Breast epithelium (tissue), 4 donors: ENCODE measurements at regions not wholly inside any gene's neighbourhood (a gene's known extent, or its start where the extent isn't known, plus 50 kb on each side); places are given as distances from the start of the nearest gene placed in this dataset.
"Not testable (repeated sequence)": the region's sequence is repeated elsewhere in the genome, so short reads cannot be mapped to it uniquely, and the experiment has no call there.

Experiments
- DNase-seq, 2 donors: peaks; one replicate each; pipeline ENCODE4 v3.0.0-alpha.2; 2019; ENCODE audit warnings: low spot score in 2 of 2
- H3K27ac ChIP-seq, 2 donors: fragments of 200-600 bp; sonication (generic) in 1 of 2; one replicate each; pipeline ENCODE4 v1.5.1; 2016 to 2019; ENCODE audit warnings: mild to moderate bottlenecking in 1 of 2
- H3K27me3 ChIP-seq, 2 donors: fragments of 200-600 bp; sonication (generic) in 1 of 2; one replicate each; pipeline versions ENCODE4 v1.5.1 to v1.6.0; 2017 to 2019; ENCODE audit warnings: control low read depth in 1 of 2, mild to moderate bottlenecking in 1 of 2
- H3K36me3 ChIP-seq: fragments of 200-600 bp; one replicate; pipeline ENCODE4 v1.5.1; 2019
- H3K4me1 ChIP-seq, 2 donors: fragments of 200-600 bp; sonication (generic); one replicate each; pipeline ENCODE4 v1.5.1; 2016 to 2019; ENCODE audit warnings: control low read depth in 1 of 2
- H3K4me3 ChIP-seq, 3 donors: fragments of 200-600 bp; sonication (generic); 1 replicate in 2 of 3; 2 replicates in 1 of 3; pipeline ENCODE4 v1.5.1; 2016 to 2019; ENCODE audit warnings: mild to moderate bottlenecking in 3 of 3, moderate library complexity in 2 of 3
- H3K9me3 ChIP-seq, 2 donors: fragments of 200-600 bp; sonication (generic) in 1 of 2; one replicate each; pipeline ENCODE4 v1.5.1; 2016 to 2019; ENCODE audit warnings: control low read depth in 1 of 2
- CTCF ChIP-seq, 3 donors: fragments of 450-650 bp; IDR thresholded peaks; one replicate each; pipeline ENCODE4 v1.5.1; 2016 to 2017; ENCODE audit warnings: antibody characterized with exemption in 3 of 3, mild to moderate bottlenecking in 3 of 3, moderate library complexity in 3 of 3
- POLR2A ChIP-seq: fragments of 450-650 bp; IDR thresholded peaks from one replicate; pipeline ENCODE4 v1.6.1; 2016; ENCODE audit warnings: antibody characterized with exemption, mild to moderate bottlenecking, moderate library complexity
- POLR2AphosphoS5 ChIP-seq, 3 donors: sonication (generic); formaldehyde crosslinking; IDR thresholded peaks; one replicate each; pipeline ENCODE4 v1.6.1; 2017; ENCODE audit warnings: antibody characterized with exemption in 3 of 3
- intact Hi-C: fragments of 100-400 bp; cut with DNase I; formaldehyde crosslinking; loops from one replicate; pipeline ENCODE4 v1.15.1; 2023; ENCODE audit warnings: low total_unique reads

- no peak for TF ChIP-seq POLR2A
- TF ChIP-seq CTCF (IDR thresholded peaks at IDR 0.05) = no peak
- no peak for TF ChIP-seq POLR2AphosphoS5 (IDR thresholded peaks at IDR 0.05)
- no peak overlapping the region for H3K4me3 ChIP-seq
- no peak overlapping the region for H3K27ac ChIP-seq
- H3K36me3 ChIP-seq = no peaks in the 10 kb centered on the region
- no peaks in the 10 kb centered on the region for H3K4me1 ChIP-seq
- intact Hi-C loops = no loop called here
- H3K27me3 ChIP-seq = no peaks in the 10 kb centered on the region
- H3K9me3 ChIP-seq = no peaks in the 10 kb centered on the region
- DNase-seq = no peak
These were observed 285.1 kb upstream of the TMEM132C start for GRCh38 chr12:127981875-127982274.

GRCh38 chr12:127983213-127983791, 283.7 kb upstream of the TMEM132C start:
- H3K9me3 ChIP-seq, H3K4me3 ChIP-seq, H3K36me3 ChIP-seq, H3K27ac ChIP-seq, H3K4me1 ChIP-seq, intact Hi-C loops, H3K27me3 ChIP-seq, DNase-seq: not testable (repeated sequence)

DNA sequence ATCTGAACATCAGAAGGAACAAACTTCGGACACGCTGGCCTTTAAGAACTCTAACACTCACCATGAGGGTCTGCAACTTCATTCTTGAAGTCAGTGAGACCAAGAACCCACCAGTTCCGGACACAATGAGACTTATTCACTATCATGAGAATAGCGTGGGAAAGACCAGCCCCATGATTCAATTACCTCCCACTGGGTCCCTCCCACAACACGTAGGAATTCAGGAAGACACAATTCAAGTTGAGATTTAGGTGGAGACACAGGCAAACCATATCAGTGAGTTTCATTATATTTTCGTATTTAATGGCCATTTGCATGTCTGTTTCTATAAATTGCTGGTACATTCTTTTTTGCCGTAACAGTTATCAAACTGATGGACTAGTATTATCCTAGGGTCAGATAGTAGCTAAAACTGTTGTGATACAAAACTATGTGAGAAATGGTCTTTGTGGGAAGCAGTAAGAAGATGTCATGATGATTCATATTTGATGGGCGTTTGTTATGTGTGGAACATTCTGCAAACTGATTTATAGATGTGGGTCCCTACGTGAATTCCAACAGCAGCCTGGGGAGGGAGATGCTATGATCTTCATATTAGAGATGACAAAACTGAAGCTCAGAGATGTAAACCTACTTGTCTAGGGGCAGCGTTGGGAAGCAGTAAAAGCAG, 282.4 kb upstream of the TMEM132C start:
- Histone ChIP-seq H3K36me3 (no peaks in the 10 kb centered on the region), H3K4me3 (no peak overlapping the region), H3K9me3 (no peaks in the 10 kb centered on the region), H3K27ac (no peak overlapping the region), H3K4me1 (no peaks in the 10 kb centered on the region), H3K27me3 (no peaks in the 10 kb centered on the region)
- intact Hi-C loops = no loop called here
- no peak for DNase-seq
- no peak for TF ChIP-seq POLR2A
- no peak for TF ChIP-seq POLR2AphosphoS5 (IDR thresholded peaks at IDR 0.05)
- TF ChIP-seq CTCF (IDR thresholded peaks at IDR 0.05) = no peak

DNA sequence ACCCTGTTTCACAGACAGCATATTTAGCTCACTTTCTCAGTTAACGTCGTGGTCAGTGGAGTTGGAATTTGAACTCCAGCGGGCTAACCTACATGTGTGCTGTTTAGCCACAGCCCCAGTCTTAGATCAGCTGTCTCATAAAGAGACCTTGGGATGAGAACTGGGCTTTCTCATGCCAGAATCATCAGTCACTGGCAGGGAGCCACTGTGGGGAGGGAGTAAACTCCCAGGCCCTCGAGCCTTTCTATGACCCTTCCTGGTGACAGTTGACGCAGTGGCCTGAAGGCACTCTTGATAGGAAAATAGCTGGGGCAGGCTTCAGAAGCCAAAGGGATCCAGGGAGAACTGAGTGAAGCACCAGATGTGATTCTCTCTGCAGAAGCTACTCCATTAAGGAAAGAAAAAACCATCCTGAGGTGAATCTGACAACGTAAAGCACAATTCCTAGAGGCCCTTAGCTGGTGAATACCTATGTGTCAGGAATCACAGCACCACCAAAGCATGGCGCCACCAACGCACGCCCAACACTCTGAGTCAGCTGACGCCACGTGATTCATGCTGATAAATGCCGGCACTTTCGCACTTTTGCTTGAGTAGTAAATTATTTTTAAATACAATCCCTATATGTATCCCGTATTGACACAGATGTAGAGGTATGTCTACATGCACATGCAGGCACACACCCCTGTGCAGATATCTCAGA, 279.6 kb upstream of the TMEM132C start:
- intact Hi-C loops = no loop called here
- no peak for TF ChIP-seq POLR2AphosphoS5 (IDR thresholded peaks at IDR 0.05)
- TF ChIP-seq POLR2A = no peak
- no peak for TF ChIP-seq CTCF (IDR thresholded peaks at IDR 0.05)
- DNase-seq = no peak
- Histone ChIP-seq H3K36me3 (no peaks in the 10 kb centered on the region), H3K9me3 (no peaks in the 10 kb centered on the region), H3K27ac (no peak overlapping the region), H3K4me3 (no peak overlapping the region), H3K27me3 (no peaks in the 10 kb centered on the region), H3K4me1 (no peaks in the 10 kb centered on the region)

DNA sequence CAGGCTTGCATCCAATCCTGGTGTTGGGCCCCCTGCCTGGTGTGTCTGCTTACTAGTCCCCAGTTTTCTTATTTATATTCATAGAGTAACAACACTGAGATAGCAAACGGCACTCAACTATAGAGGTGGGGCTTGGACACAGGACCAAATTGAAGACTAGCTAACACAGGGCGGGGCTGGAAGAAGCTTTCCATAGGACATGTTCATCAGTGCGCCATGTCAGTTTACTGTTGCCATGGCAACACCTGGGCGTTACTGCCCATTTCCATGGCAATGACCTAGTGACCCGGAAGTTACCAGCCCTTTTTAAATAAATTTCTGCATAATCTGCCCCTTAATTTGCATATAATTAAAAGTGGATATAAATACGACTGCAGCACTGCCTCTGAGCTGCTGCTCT, 275.5 kb upstream of the TMEM132C start:
- DNase-seq = no peak
- Histone ChIP-seq H3K27ac (no peak overlapping the region), H3K36me3 (no peaks in the 10 kb centered on the region), H3K4me1 (no peaks in the 10 kb centered on the region), H3K9me3 (no peaks in the 10 kb centered on the region), H3K27me3 (no peaks in the 10 kb centered on the region), H3K4me3 (no peak overlapping the region)
- TF ChIP-seq CTCF (IDR thresholded peaks at IDR 0.05) = no peak
- TF ChIP-seq POLR2AphosphoS5 (IDR thresholded peaks at IDR 0.05) = no peak
- TF ChIP-seq POLR2A = no peak
- intact Hi-C loops = no loop called here
